SK-N-MC (cell line): ENCODE measurements at regions not wholly inside any gene's neighbourhood (a gene's known extent, or its start where the extent isn't known, plus 50 kb on each side); places are given as distances from the start of the nearest gene placed in this dataset.

Source experiments
- EZH2 ChIP-seq: fragments of 200-600 bp; sonication (generic); IDR thresholded peaks from one replicate; pipeline ENCODE4 v1.6.1; 2017; ENCODE audit warnings: antibody characterized with exemption
- FOXP2 ChIP-seq: optimal IDR thresholded peaks from 2 replicates; pipeline ENCODE3; 2011; ENCODE audit warnings: mild to moderate bottlenecking, moderate library complexity; ENCODE audit not compliant: insufficient read depth; ENCODE audit errors: extremely low read length, control extremely low read depth
- POLR2AphosphoS5 ChIP-seq: IDR thresholded peaks from 2 replicates; pipeline ENCODE4 v1.6.1; 2012; ENCODE audit warnings: mild to moderate bottlenecking, low read depth, low read length, borderline replicate concordance

- TF ChIP-seq POLR2AphosphoS5, result no peak
- no peak for TF ChIP-seq EZH2
- no peak for TF ChIP-seq FOXP2
Measured at GRCh38 chr4:148780426-148781005, 338.3 kb upstream of the NR3C2 start.
